ENCODE measurements at regions not wholly inside any gene's neighbourhood (a gene's known extent, or its start where the extent isn't known, plus 50 kb on each side); places are given as distances from the start of the nearest gene placed in this dataset.

DNA sequence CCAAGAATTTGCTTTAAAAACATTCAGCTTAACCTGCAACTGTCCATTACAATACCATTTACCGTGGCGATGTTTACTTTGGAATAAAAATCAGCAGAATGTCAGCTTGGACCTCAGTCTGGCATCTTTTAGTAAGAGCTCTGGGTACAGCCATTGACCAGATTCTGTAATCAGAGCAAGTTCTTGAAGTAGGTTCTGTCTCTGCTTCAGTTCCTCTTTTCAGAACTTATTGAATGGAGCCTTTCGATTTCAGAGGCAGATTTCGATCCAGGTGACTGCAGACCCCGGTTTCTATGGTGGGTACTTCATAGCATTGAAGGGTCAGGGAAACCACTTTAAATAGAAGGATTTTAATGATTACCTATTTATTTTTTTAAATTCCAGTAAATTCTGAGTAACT, 53.4 kb upstream of the SV2C start:
- TF ChIP-seq GATA3 (IDR thresholded peaks at IDR 0.05; ENCODE audit: low read depth, low read length) (no peak), GATA2 (IDR thresholded peaks at IDR 0.05; ENCODE audit: low read depth, low read length) (no peak)
